ENCODE measurements at regions not wholly inside any gene's neighbourhood (a gene's known extent, or its start where the extent isn't known, plus 50 kb on each side); places are given as distances from the start of the nearest gene placed in this dataset.

DNA sequence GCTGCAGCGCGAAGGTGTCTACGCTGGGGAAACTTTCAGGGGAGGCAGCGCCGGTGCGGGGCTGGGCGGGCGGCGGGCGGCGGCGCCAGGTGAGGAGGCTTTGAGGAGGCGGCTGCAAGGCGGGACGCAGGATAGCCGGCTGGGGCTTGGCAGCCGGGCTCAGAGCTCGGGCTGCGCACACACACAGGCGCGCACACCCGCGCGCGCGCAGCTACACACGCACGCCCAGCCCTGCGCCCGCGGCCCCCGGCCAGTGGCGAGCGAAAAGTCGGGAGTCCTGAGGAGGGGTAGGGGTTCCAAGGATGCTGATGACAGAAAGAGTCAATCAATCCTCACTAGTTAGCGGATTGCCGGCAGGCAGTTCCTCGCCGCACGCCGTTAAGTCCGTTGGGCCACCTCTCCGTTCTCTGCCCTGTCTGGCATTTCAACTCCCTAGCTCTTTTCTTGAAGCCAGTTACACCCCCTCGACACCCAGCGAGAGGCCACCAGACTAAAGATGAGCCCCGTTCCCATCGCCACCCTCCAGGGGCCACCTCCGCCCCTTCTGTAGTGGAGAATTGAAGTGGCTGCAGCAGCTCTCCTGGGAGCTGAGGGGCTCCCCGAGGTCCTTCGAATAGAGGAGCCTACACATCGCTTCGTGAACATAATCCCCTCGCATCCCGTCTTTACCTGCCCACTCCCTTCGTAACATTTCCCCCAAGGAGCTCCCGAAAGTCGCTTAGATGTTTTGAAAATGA lies 1640.3 kb upstream of the C9orf72 start, which contains the start of gene LINGO2:
Gene LINGO2, minus strand, starts transcription at position 185 of the 737 bp plus-strand sequence.
- Histone ChIP-seq H3K27me3 (replicated peaks; ENCODE audit: insufficient read depth, low read length) (no peaks in the 10 kb centered on the region), H3K9me3 (replicated peaks; ENCODE audit: insufficient read depth, low read length) (no peaks in the 10 kb centered on the region), H3K4me2 (ENCODE audit: low read depth, low read length) (peak within 1 kb of the TSS; percentile 99), H3K79me2 (ENCODE audit: low read length) (no peaks in the 10 kb centered on the region), H2AFZ (ENCODE audit: low read length) (peak within 1 kb of the TSS; percentile 84), H3K9me2 (replicated peaks; ENCODE audit: insufficient read depth, low read length) (no peaks in the 10 kb centered on the region), H3K27ac (ENCODE audit: low read length) (no peak within 1 kb of the TSS), H4K20me1 (ENCODE audit: insufficient read depth, low read length) (no peaks in the 10 kb centered on the region), H3K4me1 (ENCODE audit: low read length) (no peaks in the 10 kb centered on the region), H3K9ac (ENCODE audit: low read length) (peak within 1 kb of the TSS; percentile 24; the same call in 1 of the 2 replicates), H3F3A (ENCODE audit: insufficient read depth, low read length) (peaks cover 4% of the 10 kb centered on the region; the same call in 1 of the 2 replicates), H3K4me3 (ENCODE audit: low read length) (peak within 1 kb of the TSS; percentile 67), H3K36me3 (replicated peaks; ENCODE audit: insufficient read depth, low read length) (no peaks in the 10 kb centered on the region)
- TF ChIP-seq EZH2 (optimal IDR thresholded peaks at IDR 0.05; ENCODE audit: low read depth, low read length) (no peak), EZH2phosphoT487 (IDR thresholded peaks at IDR 0.05; ENCODE audit: low read length) (no peak)
- TF ChIP-seq, protein P1, sequence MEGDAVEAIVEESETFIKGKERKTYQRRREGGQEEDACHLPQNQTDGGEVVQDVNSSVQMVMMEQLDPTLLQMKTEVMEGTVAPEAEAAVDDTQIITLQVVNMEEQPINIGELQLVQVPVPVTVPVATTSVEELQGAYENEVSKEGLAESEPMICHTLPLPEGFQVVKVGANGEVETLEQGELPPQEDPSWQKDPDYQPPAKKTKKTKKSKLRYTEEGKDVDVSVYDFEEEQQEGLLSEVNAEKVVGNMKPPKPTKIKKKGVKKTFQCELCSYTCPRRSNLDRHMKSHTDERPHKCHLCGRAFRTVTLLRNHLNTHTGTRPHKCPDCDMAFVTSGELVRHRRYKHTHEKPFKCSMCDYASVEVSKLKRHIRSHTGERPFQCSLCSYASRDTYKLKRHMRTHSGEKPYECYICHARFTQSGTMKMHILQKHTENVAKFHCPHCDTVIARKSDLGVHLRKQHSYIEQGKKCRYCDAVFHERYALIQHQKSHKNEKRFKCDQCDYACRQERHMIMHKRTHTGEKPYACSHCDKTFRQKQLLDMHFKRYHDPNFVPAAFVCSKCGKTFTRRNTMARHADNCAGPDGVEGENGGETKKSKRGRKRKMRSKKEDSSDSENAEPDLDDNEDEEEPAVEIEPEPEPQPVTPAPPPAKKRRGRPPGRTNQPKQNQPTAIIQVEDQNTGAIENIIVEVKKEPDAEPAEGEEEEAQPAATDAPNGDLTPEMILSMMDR (IDR thresholded peaks at IDR 0.05; ENCODE audit: low read length) = no peak
- DNase-seq = peak; percentile 55

GRCh38 chr9:29214154-29214689 lies 1640.9 kb upstream of the C9orf72 start:
- H3K9me2 ChIP-seq (replicated peaks; ENCODE audit: insufficient read depth, low read length) = no peaks in the 10 kb centered on the region
- peak overlapping the region; percentile 84 for H2AFZ ChIP-seq (ENCODE audit: low read length)
- peak overlapping the region; percentile 99 for H3K4me2 ChIP-seq (ENCODE audit: low read depth, low read length)
- TF ChIP-seq EZH2 (optimal IDR thresholded peaks at IDR 0.05; ENCODE audit: low read depth, low read length) (no peak), EZH2phosphoT487 (IDR thresholded peaks at IDR 0.05; ENCODE audit: low read length) (no peak)
- TF ChIP-seq, protein P1 (IDR thresholded peaks at IDR 0.05; ENCODE audit: low read length) = no peak
- H3F3A ChIP-seq (ENCODE audit: insufficient read depth, low read length) = peaks cover 4% of the 10 kb centered on the region; the same call in 1 of the 2 replicates
- no peak overlapping the region for H3K9ac ChIP-seq (ENCODE audit: low read length)
- DNase-seq = no peak
- no peaks in the 10 kb centered on the region for H3K4me1 ChIP-seq (ENCODE audit: low read length)
- H3K27me3 ChIP-seq (replicated peaks; ENCODE audit: insufficient read depth, low read length) = no peaks in the 10 kb centered on the region
- no peaks in the 10 kb centered on the region for H3K9me3 ChIP-seq (replicated peaks; ENCODE audit: insufficient read depth, low read length)
- H3K4me3 ChIP-seq (ENCODE audit: low read length) = peak overlapping the region; percentile 67
- H3K36me3 ChIP-seq (replicated peaks; ENCODE audit: insufficient read depth, low read length) = no peaks in the 10 kb centered on the region
- H3K27ac ChIP-seq (ENCODE audit: low read length) = no peak overlapping the region
- no peaks in the 10 kb centered on the region for H4K20me1 ChIP-seq (ENCODE audit: insufficient read depth, low read length)
- H3K79me2 ChIP-seq (ENCODE audit: low read length) = no peaks in the 10 kb centered on the region

DNA sequence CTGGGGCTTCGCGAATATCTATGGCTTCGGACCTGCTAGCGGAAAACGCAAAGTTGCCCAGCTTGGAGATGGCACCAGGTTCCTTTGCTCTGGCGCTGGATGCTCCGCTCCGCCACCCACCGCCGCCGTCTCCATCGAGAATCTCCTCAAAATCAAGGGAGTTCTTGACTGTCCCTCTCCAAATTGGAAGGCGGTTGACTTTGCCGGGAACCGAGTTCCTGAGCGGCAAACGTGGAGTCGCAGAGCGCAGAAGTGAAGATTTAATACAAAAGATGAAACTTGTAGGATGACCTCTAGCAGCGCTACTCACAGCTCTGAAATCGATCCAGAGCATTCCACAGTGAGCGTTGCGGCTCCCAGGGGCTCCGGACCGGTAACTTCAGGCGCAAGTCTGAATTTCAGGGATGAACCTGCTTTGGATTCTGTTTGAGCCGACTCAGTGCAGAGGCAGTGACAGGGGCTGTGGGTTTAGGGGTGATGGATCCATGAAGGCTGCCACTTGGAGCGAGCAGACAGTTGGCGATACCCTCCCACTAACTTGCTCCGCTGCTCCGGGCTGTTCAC lies 1641.5 kb upstream of the C9orf72 start:
- Histone ChIP-seq H3K9ac (ENCODE audit: low read length) (no peak overlapping the region), H3K4me3 (ENCODE audit: low read length) (peak overlapping the region; percentile 67), H3K36me3 (replicated peaks; ENCODE audit: insufficient read depth, low read length) (no peaks in the 10 kb centered on the region), H2AFZ (ENCODE audit: low read length) (peak overlapping the region; percentile 84; the same call in 1 of the 2 replicates), H3F3A (ENCODE audit: insufficient read depth, low read length) (peaks cover 4% of the 10 kb centered on the region; the same call in 1 of the 2 replicates), H3K9me3 (replicated peaks; ENCODE audit: insufficient read depth, low read length) (no peaks in the 10 kb centered on the region), H3K27ac (ENCODE audit: low read length) (no peak overlapping the region), H3K4me2 (ENCODE audit: low read depth, low read length) (peak overlapping the region; percentile 99; the same call in 1 of the 2 replicates), H3K79me2 (ENCODE audit: low read length) (no peaks in the 10 kb centered on the region), H3K4me1 (ENCODE audit: low read length) (no peaks in the 10 kb centered on the region), H4K20me1 (ENCODE audit: insufficient read depth, low read length) (no peaks in the 10 kb centered on the region), H3K27me3 (replicated peaks; ENCODE audit: insufficient read depth, low read length) (no peaks in the 10 kb centered on the region), H3K9me2 (replicated peaks; ENCODE audit: insufficient read depth, low read length) (no peaks in the 10 kb centered on the region)
- no peak for TF ChIP-seq EZH2phosphoT487 (IDR thresholded peaks at IDR 0.05; ENCODE audit: low read length)
- TF ChIP-seq, protein P1 (IDR thresholded peaks at IDR 0.05; ENCODE audit: low read length) = no peak
- no peak for DNase-seq
